Parathyroid adenoma (tissue), 2 donors: ENCODE measurements at regions not wholly inside any gene's neighbourhood (a gene's known extent, or its start where the extent isn't known, plus 50 kb on each side); places are given as distances from the start of the nearest gene placed in this dataset.

Experiments
- H2AFZ ChIP-seq: fragments of 300-600 bp; sonication (generic); one replicate; pipeline ENCODE4 v1.7.0; 2017; ENCODE audit warnings: antibody characterized with exemption, mild to moderate bottlenecking
- H3K27ac ChIP-seq: fragments of 300-600 bp; sonication (generic); one replicate; pipeline ENCODE4 v1.7.0; 2017
- H3K27me3 ChIP-seq: fragments of 300-600 bp; sonication (generic); one replicate; pipeline ENCODE4 v1.7.0; 2017; ENCODE audit warnings: low read length; ENCODE audit not compliant: control insufficient read depth, insufficient read depth
- H3K36me3 ChIP-seq: fragments of 300-600 bp; sonication (generic); one replicate; pipeline ENCODE4 v1.7.0; 2017; ENCODE audit warnings: low read length; ENCODE audit not compliant: control insufficient read depth, insufficient read depth
- H3K4me1 ChIP-seq: fragments of 300-600 bp; sonication (generic); one replicate; pipeline ENCODE4 v1.7.0; 2017; ENCODE audit warnings: control low read depth
- H3K4me2 ChIP-seq: fragments of 300-600 bp; sonication (generic); one replicate; pipeline ENCODE4 v1.7.0; 2017; ENCODE audit warnings: low read length
- H3K4me3 ChIP-seq: fragments of 300-600 bp; sonication (generic); one replicate; pipeline ENCODE4 v1.7.0; 2017; ENCODE audit warnings: low read depth, low read length
- H3K79me2 ChIP-seq: fragments of 300-600 bp; sonication (generic); one replicate; pipeline ENCODE4 v1.7.0; 2017; ENCODE audit warnings: control low read depth
- H3K9ac ChIP-seq: fragments of 300-600 bp; sonication (generic); one replicate; pipeline ENCODE4 v1.7.0; 2017; ENCODE audit warnings: mild to moderate bottlenecking
- H3K9me3 ChIP-seq: fragments of 300-600 bp; sonication (generic); one replicate; pipeline ENCODE4 v1.7.0; 2017; ENCODE audit warnings: low read length; ENCODE audit not compliant: control insufficient read depth
- CTCF ChIP-seq: fragments of 300-600 bp; sonication (generic); IDR thresholded peaks from one replicate; pipeline ENCODE4 v1.7.0; 2017; ENCODE audit warnings: antibody characterized with exemption, mild to moderate bottlenecking
- donor health status: primary hyperparathyroidism.

GRCh38 chr2:144151851-144152250, 368.1 kb downstream of the ZEB2 start:
- no peak overlapping the region for H3K9ac ChIP-seq
- H3K27ac ChIP-seq = no peak overlapping the region
- H3K36me3 ChIP-seq = no peaks in the 10 kb centered on the region
- H3K9me3 ChIP-seq = no peaks in the 10 kb centered on the region
- H2AFZ ChIP-seq = no peak overlapping the region
- H3K4me3 ChIP-seq = no peak overlapping the region
- no peaks in the 10 kb centered on the region for H3K27me3 ChIP-seq
- no peaks in the 10 kb centered on the region for H3K79me2 ChIP-seq
- H3K4me2 ChIP-seq = no peak overlapping the region
- H3K4me1 ChIP-seq = no peaks in the 10 kb centered on the region
- no peak for TF ChIP-seq CTCF

- Histone ChIP-seq H3K79me2 (no peaks in the 10 kb centered on the region), H3K4me1 (no peaks in the 10 kb centered on the region), H3K27ac (no peak overlapping the region), H3K9ac (no peak overlapping the region), H3K27me3 (no peaks in the 10 kb centered on the region), H3K4me3 (no peak overlapping the region), H3K9me3 (no peaks in the 10 kb centered on the region), H3K36me3 (no peaks in the 10 kb centered on the region), H2AFZ (no peak overlapping the region), H3K4me2 (no peak overlapping the region)
- TF ChIP-seq CTCF = no peak
Observed at GRCh38 chr2:144151405-144151804, 368.5 kb downstream of the ZEB2 start.

- H3K36me3 ChIP-seq = no peaks in the 10 kb centered on the region
- no peak overlapping the region for H3K4me3 ChIP-seq
- H3K9me3 ChIP-seq = no peaks in the 10 kb centered on the region
- no peaks in the 10 kb centered on the region for H3K4me1 ChIP-seq
- H3K4me2 ChIP-seq = no peak overlapping the region
- TF ChIP-seq CTCF = no peak
- H3K9ac ChIP-seq = no peak overlapping the region
- no peaks in the 10 kb centered on the region for H3K27me3 ChIP-seq
- no peaks in the 10 kb centered on the region for H3K79me2 ChIP-seq
- no peak overlapping the region for H2AFZ ChIP-seq
- H3K27ac ChIP-seq = no peak overlapping the region
Observed at GRCh38 chr2:144147356-144147755, 372.6 kb downstream of the ZEB2 start.

GRCh38 chr2:144146876-144147275, 373.0 kb downstream of the ZEB2 start:
- Histone ChIP-seq H3K9me3 (no peaks in the 10 kb centered on the region), H3K27ac (no peak overlapping the region), H3K36me3 (no peaks in the 10 kb centered on the region), H3K4me2 (no peak overlapping the region), H2AFZ (no peak overlapping the region), H3K4me3 (no peak overlapping the region), H3K9ac (no peak overlapping the region), H3K27me3 (no peaks in the 10 kb centered on the region), H3K79me2 (no peaks in the 10 kb centered on the region), H3K4me1 (no peaks in the 10 kb centered on the region)
- no peak for TF ChIP-seq CTCF

GRCh38 chr2:144146076-144146475, 373.8 kb downstream of the ZEB2 start:
- Histone ChIP-seq H3K79me2 (no peaks in the 10 kb centered on the region), H3K27ac (no peak overlapping the region), H2AFZ (no peak overlapping the region), H3K9ac (no peak overlapping the region), H3K4me3 (no peak overlapping the region), H3K4me1 (no peaks in the 10 kb centered on the region), H3K9me3 (no peaks in the 10 kb centered on the region), H3K36me3 (no peaks in the 10 kb centered on the region), H3K4me2 (no peak overlapping the region), H3K27me3 (no peaks in the 10 kb centered on the region)
- no peak for TF ChIP-seq CTCF
